HepG2 (cell line): ENCODE measurements at regions not wholly inside any gene's neighbourhood (a gene's known extent, or its start where the extent isn't known, plus 50 kb on each side); places are given as distances from the start of the nearest gene placed in this dataset.
"Not testable (repeated sequence)": the region's sequence is repeated elsewhere in the genome, so short reads cannot be mapped to it uniquely, and the experiment has no call there.

Experiments used
- LCORL ChIP-seq, 2 experiments: fragments of 450-650 bp in 1 of 2; sonication (generic) in 1 of 2; formaldehyde crosslinking in 1 of 2; IDR thresholded peaks; 2 replicates each; pipeline versions ENCODE4 v1.5.0 to v1.6.1; 2017 to 2020; ENCODE audit warnings: antibody characterized with exemption in 1 of 2, missing genetic modification reagents in 1 of 2
- ZNF562 ChIP-seq: sonication (generic); formaldehyde crosslinking; IDR thresholded peaks from 2 replicates; pipeline ENCODE4 v1.8.0; 2022; ENCODE audit warnings: missing genetic modification reagents, borderline replicate concordance
- TF ChIP-seq, protein P1 (sequence below): sonication (generic); formaldehyde crosslinking; IDR thresholded peaks from 2 replicates; pipeline ENCODE4 v1.5.0; 2020; ENCODE audit warnings: mild to moderate bottlenecking, missing genetic modification reagents, moderate library complexity

DNA sequence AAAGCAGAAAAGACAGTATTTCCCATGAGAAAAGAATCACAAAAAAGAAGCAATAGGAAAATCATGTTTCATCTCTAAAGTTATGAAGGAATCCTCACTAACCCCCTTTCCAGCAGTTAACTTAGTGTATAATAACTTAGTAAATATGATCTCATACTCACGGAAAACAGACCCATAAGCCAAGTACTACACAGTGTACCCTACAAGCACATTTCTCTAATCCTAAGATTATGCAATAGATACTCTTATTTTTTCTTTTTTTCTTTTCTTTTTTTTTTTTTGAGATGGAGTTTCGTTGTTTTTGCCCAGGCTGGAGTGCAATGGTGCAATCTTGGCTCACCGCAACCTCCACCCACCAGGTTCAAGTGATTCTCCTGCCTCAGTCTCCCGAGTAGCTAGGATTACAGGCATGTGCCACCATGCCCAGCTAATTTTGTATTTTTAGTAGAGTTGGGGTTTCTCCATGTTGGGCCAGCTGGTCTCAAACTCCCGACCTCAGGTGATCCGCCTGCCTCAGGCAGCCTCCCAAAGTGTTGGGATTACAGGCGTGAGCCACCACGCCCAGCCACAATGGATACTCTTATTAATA is 73.7 kb upstream of the KCTD7 start:
- not testable (repeated sequence) for TF ChIP-seq LCORL (IDR thresholded peaks at IDR 0.05); LCORL (CRISPR knock-in tag; IDR thresholded peaks at IDR 0.05); ZNF562
- TF ChIP-seq, protein P1, sequence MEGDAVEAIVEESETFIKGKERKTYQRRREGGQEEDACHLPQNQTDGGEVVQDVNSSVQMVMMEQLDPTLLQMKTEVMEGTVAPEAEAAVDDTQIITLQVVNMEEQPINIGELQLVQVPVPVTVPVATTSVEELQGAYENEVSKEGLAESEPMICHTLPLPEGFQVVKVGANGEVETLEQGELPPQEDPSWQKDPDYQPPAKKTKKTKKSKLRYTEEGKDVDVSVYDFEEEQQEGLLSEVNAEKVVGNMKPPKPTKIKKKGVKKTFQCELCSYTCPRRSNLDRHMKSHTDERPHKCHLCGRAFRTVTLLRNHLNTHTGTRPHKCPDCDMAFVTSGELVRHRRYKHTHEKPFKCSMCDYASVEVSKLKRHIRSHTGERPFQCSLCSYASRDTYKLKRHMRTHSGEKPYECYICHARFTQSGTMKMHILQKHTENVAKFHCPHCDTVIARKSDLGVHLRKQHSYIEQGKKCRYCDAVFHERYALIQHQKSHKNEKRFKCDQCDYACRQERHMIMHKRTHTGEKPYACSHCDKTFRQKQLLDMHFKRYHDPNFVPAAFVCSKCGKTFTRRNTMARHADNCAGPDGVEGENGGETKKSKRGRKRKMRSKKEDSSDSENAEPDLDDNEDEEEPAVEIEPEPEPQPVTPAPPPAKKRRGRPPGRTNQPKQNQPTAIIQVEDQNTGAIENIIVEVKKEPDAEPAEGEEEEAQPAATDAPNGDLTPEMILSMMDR (CRISPR knock-in tag) = not testable (repeated sequence)
